ENCODE measurements at regions not wholly inside any gene's neighbourhood (a gene's known extent, or its start where the extent isn't known, plus 50 kb on each side); places are given as distances from the start of the nearest gene placed in this dataset.

DNA sequence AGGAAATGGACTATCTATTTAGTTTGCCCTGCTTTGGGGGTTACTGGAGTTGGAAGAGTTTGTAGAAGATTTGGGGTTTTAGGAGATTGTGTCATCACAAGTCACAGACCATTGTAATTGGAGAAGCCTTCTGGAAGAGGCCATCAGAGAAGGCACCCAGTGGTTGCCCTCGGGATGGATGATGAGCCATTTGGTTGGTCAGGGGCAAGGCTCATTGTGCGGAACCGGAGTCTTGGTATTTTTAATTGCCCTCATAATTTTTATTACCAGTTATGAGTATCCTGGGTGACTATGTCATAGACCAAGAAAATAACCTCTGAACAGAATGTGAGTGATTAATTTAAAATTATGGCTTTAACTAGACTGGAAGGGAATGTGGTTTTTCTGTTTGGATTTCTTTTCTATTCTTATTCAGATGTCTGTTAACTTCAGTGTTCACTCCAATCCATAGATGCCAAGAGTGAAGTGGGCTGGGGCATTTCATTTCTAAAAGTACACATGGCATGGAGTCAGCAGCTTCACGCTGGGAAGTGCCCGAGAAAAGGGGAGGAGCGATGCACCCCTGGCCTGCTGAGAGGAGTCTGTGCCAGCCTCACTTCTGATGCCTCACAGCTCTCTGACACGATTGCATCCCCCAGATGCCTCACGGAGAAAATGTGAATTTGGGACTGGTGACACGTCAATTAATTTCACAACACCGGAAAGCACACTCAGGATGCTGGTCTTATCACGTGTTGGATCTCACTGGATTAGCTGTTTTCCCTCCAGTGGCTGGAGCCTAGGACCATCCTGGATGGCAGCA, 225.6 kb upstream of the IGFBP3 start:
- DNase-seq: no peak

GRCh38 chr7:46145412-46145811, 224.3 kb upstream of the IGFBP3 start:
- no peak for DNase-seq

- DNase-seq: no peak
Measured at GRCh38 chr7:46143949-46144917, 223.2 kb upstream of the IGFBP3 start.

DNA sequence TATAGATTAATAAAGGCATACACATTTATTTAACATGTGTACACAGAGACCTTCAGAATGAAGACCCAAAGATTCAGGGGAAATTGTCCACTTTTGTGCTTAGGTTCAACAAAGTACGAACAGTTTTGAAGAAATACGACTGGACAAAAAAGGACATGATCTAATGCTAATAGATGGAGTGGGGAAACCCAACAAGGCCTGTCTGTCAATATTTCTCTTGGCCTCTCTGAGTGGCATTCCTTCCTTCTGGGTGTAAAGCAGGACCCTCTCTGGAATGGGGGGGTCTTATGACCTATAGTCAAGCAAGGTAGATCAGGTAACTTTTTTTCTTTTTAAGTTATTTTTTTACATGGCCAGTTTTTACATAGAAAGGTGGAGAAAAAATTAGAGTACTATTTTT, 222.3 kb upstream of the IGFBP3 start:
- no peak for DNase-seq

DNA sequence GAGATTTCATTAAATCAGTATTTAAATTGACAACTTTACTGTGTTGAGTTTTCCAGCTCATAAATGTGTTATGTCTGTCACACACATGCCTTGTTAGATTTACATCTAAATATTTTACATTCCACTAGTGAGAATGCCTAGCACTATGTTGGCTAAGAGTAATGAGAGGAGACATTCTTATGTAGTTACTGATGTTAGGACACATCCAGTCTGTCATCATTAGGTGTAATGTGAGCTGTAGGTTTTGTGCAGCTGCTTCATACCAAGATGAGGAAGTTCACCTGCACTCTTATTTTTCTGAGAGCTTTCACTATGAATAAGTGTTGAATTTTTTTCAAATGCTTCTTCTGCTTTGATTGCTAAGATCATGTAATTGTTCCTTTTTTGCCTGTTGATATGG, 218.0 kb upstream of the IGFBP3 start:
- DNase-seq: no peak

DNA sequence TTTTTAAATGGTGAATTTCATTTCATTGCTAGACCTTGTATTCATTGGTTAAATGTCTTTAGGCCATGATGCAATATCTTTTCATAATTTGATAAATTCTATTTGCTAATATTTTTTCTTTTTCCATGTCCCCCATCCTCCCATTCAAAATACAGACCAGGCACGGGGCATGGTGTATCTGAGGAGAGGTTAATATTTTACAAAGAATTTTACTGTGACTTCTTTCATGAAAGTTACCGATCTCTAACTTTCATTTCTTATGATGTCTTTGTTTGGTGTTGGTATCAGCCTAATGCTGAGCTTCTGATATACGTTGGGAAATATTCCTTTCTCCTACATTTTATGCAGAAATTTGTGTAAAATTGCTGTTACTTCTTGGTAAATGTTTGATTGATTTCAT, 216.7 kb upstream of the IGFBP3 start:
- no peak for DNase-seq

- DNase-seq: no peak
Measured at GRCh38 chr7:46135557-46135956, 214.5 kb upstream of the IGFBP3 start.

GRCh38 chr7:46134795-46135194, 213.7 kb upstream of the IGFBP3 start:
- DNase-seq: no peak

GRCh38 chr7:46134385-46134784, 213.3 kb upstream of the IGFBP3 start:
- no peak for DNase-seq

DNA sequence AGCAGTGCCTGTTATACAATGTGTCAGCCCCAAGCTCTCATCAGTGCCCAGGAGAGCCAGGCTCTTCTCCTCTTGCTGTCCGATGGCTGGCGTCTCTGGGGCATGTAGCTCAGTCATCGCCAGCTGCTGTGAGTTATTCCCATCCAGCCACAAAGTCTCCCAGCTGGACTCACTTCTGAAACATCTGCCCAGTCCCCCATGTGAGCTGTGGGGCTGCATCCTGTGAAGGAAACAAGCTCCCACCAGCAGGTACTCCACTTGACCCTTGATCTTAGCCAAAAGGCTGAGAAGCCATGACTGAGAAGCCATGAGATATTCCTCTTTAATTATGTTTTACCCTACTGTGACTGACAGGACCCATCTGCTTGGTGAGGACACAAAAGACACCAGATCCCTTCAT, 212.7 kb upstream of the IGFBP3 start:
- DNase-seq: no peak

GRCh38 chr7:46133072-46133471, 212.0 kb upstream of the IGFBP3 start:
- DNase-seq: no peak

GRCh38 chr7:46131916-46132795, 211.1 kb upstream of the IGFBP3 start:
- no peak for DNase-seq

GRCh38 chr7:46129831-46130230, 208.8 kb upstream of the IGFBP3 start:
- no peak for DNase-seq

- no peak for DNase-seq
Measured at GRCh38 chr7:46127814-46128213, 206.7 kb upstream of the IGFBP3 start.

DNA sequence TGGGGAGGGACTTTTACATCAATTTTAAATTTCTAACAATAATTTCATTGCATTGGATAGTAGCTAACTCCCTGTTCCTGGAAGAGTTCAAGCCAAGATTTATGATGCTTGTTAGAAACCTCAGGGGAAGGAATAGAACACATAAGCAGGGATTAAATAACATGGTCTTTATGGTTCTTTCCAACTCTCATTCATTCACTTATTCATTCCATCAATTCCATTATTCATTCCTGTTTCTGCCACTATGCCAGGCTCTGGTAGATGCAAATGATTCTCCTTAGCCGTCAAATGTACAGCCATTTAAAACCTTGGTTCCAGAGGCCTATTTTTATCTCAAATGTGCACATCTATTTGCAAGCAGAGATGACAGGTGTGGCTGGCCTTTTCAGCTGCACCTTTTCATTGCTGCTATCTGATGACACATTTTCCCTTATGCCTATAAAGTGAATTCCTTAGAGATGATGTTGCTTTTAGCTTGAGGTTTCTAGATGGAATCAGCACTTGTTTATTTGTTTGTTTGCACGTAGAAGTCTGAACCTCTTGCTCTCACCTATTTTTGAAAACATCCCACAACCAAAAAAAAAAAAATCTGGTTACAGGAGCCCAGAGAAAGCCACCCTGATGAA, 205.7 kb upstream of the IGFBP3 start:
- no peak for DNase-seq

GRCh38 chr7:46123756-46124343, 202.8 kb upstream of the IGFBP3 start:
- no peak for DNase-seq

GRCh38 chr7:46115410-46115809, 194.3 kb upstream of the IGFBP3 start:
- DNase-seq: no peak

GRCh38 chr7:46109437-46109836, 188.4 kb upstream of the IGFBP3 start:
- DNase-seq: no peak

DNA sequence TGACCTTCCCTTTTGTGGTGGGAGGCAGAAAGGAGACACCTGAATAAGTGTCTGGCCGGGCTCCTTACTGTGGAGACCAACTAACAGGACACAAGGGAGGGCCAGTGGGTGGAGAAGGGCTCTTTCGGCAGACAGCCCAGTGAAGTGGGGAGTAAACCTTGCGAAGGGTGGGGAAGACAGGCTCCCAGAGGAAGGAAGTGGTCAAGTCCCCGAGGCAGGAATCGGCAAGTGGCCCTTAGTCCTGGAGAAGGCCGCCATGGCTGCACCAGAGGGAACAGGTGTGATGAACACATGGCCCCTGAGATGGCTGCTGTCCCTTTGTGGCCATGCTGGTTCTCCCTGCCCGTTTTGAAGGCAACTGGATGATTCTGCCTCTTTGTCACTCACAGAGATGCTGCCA, 187.2 kb upstream of the IGFBP3 start:
- no peak for DNase-seq

- no peak for DNase-seq
Measured at GRCh38 chr7:46107610-46108217, 186.6 kb upstream of the IGFBP3 start.

- no peak for DNase-seq
Measured at GRCh38 chr7:46100521-46100920, 179.4 kb upstream of the IGFBP3 start.

DNA sequence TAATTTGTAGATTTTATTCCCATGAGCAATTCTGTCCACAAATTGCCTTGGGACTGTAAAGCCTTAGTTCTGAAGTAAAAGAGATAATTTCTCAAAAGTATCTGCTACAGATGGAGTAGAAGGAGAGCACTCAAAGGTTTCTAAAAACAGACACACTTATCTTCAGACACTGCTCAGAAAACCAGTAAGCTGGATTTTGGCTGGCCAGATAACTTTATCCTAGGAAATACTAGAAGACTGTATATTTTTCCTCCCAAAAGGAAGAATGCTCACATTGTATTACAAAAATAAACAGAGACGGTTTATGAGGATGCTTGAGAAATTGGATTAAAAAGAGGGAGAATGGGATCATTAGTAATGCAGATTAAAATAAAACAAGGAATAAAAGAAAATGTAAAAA, 178.0 kb upstream of the IGFBP3 start:
- DNase-seq: no peak

Measured in stimulated activated CD8-positive, alpha-beta memory T cell treated with anti-CD3 and anti-CD28 coated beads, Interleukin-4, amount 100 ng/mL, for 48 hours (primary cell).